Prostate gland (tissue), 2 donors: ENCODE measurements at regions not wholly inside any gene's neighbourhood (a gene's known extent, or its start where the extent isn't known, plus 50 kb on each side); places are given as distances from the start of the nearest gene placed in this dataset.

Experiments
- CTCF ChIP-seq, 4 experiments: fragments of 200-600 bp in 2 of 4; fragments of 450-650 bp in 2 of 4; sonication (generic) in 2 of 4; IDR thresholded peaks; 1 replicate in 3 of 4; 2 replicates in 1 of 4; pipeline ENCODE4 v1.5.1; 2016 to 2019; ENCODE audit warnings: antibody characterized with exemption in 4 of 4, mild to moderate bottlenecking in 2 of 4, moderate library complexity in 2 of 4
- POLR2A ChIP-seq: fragments of 450-650 bp; IDR thresholded peaks from one replicate; pipeline ENCODE4 v1.6.1; 2016; ENCODE audit warnings: antibody characterized with exemption, mild to moderate bottlenecking

DNA sequence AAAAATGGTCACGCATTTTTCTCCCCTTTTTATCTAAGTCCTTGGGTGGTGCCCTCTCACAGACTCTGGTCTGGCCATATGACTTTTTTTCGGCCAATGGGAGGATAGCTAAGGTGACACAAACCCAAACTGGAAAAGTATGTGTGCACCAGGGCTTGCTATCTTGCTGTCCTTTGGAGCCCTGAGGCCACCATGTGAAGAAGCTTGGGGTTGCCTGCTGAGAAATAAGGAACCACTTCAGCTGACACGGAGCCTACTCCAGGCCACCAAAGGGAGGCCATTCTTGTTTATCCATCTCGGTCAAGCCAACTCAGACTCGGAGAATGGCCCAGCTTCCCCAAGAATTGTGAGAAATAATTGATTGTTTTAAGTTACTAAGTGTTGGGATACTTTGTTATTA, 111.4 kb upstream of the ZFHX3 start:
- TF ChIP-seq POLR2A (no peak), CTCF (IDR thresholded peaks at IDR 0.05) (no peak)
